T follicular helper cell (primary cell): ENCODE measurements at regions not wholly inside any gene's neighbourhood (a gene's known extent, or its start where the extent isn't known, plus 50 kb on each side); places are given as distances from the start of the nearest gene placed in this dataset.

ENCODE experiments used
- DNase-seq: peaks from one replicate; pipeline ENCODE4 v3.0.0-alpha.2; 2020; ENCODE audit warnings: low read depth

DNA sequence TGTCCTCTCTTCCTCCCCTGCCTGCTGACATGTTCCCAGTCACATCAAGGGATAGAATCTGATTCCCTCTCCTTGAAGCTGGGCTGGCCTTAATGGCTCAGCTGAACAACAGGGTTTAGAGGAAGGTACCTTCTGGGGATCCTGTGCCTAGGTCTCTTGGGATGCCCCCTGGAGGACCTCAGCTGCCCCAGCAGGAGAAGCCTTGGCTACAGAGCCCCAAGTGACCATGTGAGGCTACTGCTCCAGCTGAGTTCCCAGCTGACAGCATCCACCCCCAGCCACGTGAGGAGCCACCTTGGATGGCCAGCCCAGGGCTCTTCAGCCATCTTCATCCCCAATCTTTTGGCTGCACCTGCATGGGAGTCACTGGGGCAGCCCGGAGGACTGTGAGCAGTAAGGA, 1499.3 kb downstream of the TBC1D22A start:
- no peak for DNase-seq

DNA sequence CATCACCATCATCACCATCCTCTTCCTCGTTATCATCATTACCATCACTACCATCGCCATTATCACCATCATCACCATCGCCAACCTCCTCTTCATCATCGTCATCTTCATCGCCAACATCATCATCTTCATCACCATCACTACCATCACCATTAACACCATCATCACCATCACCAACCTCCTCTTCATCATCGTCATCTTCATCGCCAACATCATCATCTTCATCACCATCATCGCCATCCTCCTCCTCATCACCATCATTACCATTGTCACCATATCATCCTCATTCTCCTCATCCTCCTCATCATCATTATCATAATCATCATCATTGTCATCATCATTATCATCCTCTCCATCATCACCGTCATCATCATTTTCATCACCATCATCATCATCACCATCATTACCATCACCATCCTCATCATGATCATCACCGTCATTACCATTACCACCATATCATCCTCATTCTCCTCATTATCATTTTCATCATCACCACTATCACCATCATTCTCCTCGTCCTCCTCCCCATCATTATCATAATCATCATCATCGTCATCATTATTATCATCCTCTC, 1498.7 kb downstream of the TBC1D22A start:
- no peak for DNase-seq

DNA sequence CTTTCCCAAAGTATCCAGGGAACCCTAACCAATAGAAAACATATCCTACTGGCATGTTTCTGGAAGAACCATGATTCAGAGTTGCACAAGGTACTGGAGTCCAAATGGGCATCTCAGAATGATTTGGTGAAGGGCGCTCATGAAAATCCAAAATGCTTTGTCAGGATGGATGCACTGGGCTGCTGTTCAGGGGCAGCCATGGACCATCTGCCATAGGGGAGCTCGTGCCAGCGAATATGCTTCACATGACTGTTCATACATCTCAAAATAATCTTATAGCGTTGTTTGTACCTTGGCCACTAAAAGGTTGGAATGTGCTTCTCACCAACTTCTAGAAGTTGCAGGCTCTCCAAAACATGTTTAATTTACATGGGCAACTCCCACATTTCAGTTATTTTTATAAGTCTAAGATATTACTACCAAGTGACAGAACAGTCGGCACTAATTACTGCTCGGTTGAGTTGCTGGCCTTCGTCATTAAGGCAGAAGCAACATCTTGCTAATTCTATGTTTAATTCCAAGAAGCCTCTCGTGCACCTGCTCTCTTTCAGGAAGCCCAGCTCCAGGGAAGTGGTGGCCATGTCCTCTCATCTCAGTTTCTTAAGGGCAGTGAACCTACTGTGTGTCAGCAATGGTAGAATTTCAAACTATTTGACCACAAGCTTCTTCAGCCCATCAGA, 1497.7 kb downstream of the TBC1D22A start:
- no peak for DNase-seq

DNA sequence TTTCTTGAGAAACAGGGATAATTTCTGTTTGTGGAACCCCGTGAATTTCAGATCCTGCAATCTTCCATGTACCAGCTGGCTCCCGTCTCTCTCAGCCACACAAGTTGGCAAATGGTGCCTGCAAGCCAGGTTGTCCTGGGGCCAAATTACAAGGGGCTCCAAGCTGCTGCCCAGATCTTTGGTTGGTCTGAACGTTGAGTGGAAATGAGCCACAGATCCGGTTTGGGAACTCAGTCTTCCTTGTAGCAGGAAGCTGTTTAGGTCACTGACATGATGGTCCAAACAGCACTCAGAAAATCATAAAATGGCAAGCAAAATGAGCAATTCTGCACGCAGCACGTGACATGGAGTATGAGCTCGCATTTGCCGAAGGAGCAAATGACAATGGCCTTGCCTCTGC, 1496.4 kb downstream of the TBC1D22A start:
- no peak for DNase-seq

DNA sequence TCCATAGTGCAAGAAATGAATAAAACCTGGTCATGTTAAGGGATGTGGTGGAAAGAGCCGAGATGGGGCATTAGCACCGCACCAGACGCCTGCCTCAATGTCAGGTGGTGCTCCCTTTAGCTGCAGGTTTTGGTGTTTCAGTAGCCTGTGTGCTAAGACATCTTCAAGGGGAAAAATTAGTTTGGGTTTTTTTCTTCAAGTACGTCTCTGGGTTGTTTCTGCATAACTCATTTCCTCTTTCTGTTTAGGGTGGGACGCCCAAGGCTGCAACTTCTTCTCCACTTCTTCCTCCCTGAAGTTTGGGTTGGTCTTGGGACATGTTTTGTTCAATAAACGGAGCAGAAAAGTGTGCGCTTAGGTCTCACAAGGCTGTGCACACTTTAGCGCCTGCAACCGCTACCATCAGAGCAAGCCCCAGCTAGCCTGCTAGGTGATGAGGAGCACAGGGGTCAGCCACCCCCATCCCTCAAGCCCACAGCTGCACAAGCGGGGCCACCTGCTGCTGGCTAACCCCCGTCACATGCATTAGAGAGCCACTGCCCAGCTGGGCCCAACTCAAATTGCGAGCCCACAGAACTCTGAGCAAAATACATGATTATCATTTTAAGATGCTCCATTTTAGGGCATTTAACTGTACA, 1495.7 kb downstream of the TBC1D22A start:
- no peak for DNase-seq

GRCh38 chr22:48257685-48258055, 1495.2 kb downstream of the TBC1D22A start:
- no peak for DNase-seq

DNA sequence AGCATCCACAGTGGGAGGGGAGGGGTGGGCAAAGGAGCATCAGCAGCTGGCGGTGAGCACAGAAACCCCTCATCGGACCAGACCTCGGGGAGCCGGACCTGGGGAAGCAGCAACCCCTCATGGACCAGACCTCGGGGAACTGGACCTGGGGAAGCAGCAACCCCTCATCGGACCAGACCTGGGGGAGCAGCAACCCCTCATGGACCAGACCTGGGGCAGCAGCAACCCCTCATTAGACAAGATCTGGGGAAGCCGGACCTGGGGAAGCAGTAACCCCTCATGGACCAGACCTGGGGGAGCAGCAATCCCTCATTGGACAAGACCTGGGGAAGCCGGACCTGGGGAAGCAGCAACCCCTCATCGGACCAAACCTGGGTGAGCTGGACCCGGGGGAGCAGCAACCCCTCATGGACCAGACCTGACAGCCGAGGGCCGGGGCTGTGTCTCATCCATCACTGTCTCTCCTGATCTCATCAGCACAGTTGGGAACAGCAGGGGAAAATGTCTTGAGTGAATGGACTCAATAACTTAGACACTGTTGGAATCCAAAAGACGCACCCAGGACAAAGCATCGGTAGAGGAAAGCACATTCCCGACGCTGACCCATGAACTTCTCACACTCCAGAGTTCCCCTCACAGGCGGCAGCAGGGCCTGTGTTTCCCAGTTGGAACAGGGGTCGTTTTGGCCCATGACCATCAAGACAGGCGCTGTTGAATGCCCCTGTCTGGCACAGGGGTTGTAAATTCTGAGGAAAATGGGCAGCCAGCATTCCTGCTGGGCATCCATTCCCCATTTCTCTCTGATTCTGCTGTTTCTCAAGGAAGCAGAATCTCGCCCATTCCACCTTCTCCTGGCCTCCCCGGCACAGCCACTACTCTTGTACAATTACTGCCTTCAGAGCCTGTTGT, 1494.6 kb downstream of the TBC1D22A start:
- DNase-seq: no peak

DNA sequence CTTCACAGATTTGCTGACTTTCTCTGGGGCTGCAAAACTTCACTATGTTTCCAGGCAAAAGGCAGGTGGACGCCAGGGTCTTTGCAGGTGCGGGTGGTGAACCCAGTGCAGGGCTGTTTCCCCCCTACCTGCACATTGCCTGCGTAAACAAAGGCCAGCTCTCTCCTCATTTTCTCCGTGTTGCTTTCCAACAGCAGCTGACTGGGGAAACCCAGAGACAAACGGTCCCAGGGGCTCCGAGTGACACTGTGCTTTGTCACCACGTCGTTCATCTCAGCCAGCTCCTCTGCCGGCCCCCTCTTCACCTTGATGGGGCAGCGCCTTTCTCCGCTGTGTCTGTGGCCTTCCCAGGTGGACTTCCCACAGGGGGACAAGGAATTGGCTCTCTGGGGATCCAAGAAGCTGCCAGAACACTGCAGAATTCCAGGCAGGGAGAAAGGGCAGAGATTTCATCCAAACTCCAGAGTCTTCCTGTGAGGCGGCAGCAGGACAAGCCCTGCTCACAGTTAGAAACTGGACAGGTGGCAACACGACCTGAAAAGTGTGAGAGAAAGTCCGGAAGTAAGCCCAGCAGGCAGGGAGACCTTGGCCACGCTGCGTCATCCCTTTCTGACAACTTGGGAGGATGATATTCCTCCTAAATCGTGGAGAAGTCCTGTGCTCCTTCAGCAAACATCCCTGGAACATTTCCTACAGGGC, 1493.7 kb downstream of the TBC1D22A start:
- no peak for DNase-seq

GRCh38 chr22:48254311-48254873, 1491.9 kb downstream of the TBC1D22A start:
- DNase-seq: no peak

GRCh38 chr22:48253573-48253972, 1491.1 kb downstream of the TBC1D22A start:
- no peak for DNase-seq

DNA sequence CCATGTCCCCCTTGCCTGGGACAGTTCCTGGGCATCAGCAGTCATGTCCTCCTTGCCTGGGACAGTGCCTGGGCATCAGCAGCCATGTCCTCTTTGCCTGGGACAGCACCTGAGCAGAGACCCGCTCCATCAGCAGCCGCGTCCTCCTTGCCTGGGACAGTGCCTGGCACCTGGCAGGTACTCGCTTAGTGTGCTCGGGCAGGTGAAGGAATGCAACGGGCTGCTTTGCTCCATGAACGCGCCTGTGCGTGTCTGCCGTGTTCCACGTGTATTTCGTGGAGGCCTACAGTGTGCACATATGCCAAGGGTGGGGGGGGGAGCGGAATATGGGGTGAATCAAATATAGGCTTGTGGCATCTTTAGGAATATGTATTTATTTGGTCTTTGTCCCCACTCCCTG, 1490.7 kb downstream of the TBC1D22A start:
- no peak for DNase-seq

- DNase-seq: no peak
These were observed 1489.2 kb downstream of the TBC1D22A start for GRCh38 chr22:48251629-48252028.

- no peak for DNase-seq
These were observed 1488.6 kb downstream of the TBC1D22A start for GRCh38 chr22:48250937-48251530.

DNA sequence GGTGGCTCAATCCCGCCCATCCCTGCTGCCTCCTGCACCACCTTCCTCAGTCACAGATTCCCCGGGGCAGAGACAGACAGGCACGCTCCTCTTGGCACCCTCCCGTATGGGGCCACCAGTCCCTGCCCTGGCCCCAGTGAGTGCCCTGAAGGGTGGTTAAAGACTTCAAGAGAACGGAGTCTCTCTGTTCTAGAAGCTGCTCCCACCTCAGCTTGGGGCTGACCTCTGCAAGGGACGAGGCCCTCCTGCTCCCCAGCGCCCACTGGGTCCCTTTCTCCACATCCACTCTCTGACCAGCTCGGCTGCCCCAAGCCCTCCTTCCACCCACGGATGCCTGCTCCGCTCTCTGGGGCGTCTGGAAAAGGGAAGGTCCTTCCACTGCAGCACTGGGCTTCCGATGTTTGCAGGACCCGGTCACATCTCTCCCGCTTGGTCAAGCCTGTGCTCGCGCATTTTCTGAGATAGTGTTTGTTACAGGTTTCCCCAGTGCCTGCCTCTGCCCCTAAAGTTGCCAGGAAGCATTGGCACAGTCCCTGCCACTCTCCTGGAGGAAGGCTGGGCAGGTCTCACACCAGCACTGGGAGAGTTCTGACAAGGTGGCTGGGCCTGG, 1487.9 kb downstream of the TBC1D22A start:
- no peak for DNase-seq

GRCh38 chr22:48249713-48250268, 1487.3 kb downstream of the TBC1D22A start:
- no peak for DNase-seq

- no peak for DNase-seq
These were observed 1486.5 kb downstream of the TBC1D22A start for GRCh38 chr22:48248901-48249455.

- no peak for DNase-seq
These were observed 1485.4 kb downstream of the TBC1D22A start for GRCh38 chr22:48247829-48248228.

DNA sequence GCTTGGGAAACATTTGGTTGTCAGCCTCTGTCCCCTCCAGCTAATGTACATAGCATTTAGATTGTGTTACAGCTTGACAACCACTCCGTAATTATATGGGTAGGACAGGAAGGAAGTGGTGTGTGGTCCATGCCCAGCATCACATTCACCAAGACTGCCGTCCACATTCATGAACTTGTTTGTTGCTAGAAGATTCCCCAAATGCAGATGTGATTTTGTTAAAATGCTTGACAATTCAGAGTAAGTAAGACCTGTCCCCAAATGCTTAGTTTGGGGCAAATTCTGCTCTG, 1482.7 kb downstream of the TBC1D22A start:
- no peak for DNase-seq

- no peak for DNase-seq
These were observed 1482.1 kb downstream of the TBC1D22A start for GRCh38 chr22:48244388-48245195.
